GM12872 (cell line): ENCODE measurements at regions not wholly inside any gene's neighbourhood (a gene's known extent, or its start where the extent isn't known, plus 50 kb on each side); places are given as distances from the start of the nearest gene placed in this dataset.

Experiments
- TF ChIP-seq, protein P1 (sequence below): IDR thresholded peaks from 3 replicates; pipeline ENCODE4 v1.5.1; 2011; ENCODE audit warnings: low read depth, mild to moderate bottlenecking, low read length, moderate library complexity; ENCODE audit not compliant: insufficient read depth

DNA sequence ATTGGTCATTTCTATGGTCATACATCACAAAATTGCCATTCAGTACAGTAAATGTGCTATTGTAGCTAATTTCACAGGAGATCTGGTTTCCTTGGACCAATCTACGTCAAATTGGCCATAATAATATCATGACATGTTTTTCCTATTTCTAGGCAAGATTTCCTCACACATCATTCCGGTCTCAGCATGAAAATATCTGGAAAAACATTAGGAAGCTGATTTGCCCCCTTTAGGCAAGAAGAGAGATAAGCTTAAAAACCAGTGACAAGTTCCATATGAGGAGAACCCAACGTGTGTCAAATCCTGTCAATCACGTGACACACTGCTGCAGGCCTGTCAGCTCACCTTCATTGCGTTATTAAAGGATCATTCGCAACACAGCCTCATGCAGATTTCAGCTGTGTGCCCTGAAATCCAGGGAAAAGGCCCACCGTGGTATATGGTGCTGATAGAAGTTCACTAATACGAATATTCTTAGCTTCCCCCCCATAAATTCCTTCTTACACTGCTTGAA lies 153.3 kb downstream of the ST8SIA4 start:
- TF ChIP-seq, protein P1, sequence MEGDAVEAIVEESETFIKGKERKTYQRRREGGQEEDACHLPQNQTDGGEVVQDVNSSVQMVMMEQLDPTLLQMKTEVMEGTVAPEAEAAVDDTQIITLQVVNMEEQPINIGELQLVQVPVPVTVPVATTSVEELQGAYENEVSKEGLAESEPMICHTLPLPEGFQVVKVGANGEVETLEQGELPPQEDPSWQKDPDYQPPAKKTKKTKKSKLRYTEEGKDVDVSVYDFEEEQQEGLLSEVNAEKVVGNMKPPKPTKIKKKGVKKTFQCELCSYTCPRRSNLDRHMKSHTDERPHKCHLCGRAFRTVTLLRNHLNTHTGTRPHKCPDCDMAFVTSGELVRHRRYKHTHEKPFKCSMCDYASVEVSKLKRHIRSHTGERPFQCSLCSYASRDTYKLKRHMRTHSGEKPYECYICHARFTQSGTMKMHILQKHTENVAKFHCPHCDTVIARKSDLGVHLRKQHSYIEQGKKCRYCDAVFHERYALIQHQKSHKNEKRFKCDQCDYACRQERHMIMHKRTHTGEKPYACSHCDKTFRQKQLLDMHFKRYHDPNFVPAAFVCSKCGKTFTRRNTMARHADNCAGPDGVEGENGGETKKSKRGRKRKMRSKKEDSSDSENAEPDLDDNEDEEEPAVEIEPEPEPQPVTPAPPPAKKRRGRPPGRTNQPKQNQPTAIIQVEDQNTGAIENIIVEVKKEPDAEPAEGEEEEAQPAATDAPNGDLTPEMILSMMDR = no peak

DNA sequence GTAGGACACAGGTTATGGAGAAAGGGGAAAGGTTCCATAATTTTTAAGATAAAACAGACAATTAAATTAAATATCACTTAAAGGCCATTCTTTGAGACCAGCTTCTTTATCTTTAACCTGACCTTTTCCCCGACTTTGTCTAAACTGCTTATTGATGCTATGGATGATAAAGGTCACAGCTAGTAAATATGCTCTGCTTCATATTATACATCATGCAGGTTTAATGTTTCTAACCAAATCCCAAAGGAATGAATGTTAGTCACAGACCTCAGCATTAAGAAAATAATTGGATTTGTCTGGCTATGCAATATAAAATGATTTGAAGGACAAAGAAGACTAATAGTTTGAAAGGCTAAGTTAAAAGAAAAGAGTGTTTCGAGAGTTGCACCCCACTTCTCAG lies 147.6 kb downstream of the ST8SIA4 start:
- TF ChIP-seq, protein P1 = no peak
